HL-60 (cell line): ENCODE measurements at regions not wholly inside any gene's neighbourhood (a gene's known extent, or its start where the extent isn't known, plus 50 kb on each side); places are given as distances from the start of the nearest gene placed in this dataset.

Source experiments
- CTCF ChIP-seq: IDR thresholded peaks from one replicate; pipeline ENCODE4 v1.5.1; 2011; ENCODE audit warnings: low read length, control low read depth, inconsistent platforms; ENCODE audit not compliant: insufficient read depth
- GABPA ChIP-seq: IDR thresholded peaks from 2 replicates; pipeline ENCODE4 v1.6.1; 2012; ENCODE audit warnings: low read depth
- POLR2AphosphoS5 ChIP-seq: IDR thresholded peaks from 2 replicates; pipeline ENCODE4 v1.6.1; 2012; ENCODE audit warnings: low read depth
- REST ChIP-seq: IDR thresholded peaks from 2 replicates; pipeline ENCODE4 v1.6.1; 2012; ENCODE audit warnings: low read depth; ENCODE audit not compliant: insufficient replicate concordance

GRCh38 chr13:22594041-22594440 lies 586.7 kb upstream of the SGCG start:
- TF ChIP-seq CTCF (no peak), GABPA (no peak), POLR2AphosphoS5 (no peak), REST (no peak)
